ENCODE measurements at regions not wholly inside any gene's neighbourhood (a gene's known extent, or its start where the extent isn't known, plus 50 kb on each side); places are given as distances from the start of the nearest gene placed in this dataset.

DNA sequence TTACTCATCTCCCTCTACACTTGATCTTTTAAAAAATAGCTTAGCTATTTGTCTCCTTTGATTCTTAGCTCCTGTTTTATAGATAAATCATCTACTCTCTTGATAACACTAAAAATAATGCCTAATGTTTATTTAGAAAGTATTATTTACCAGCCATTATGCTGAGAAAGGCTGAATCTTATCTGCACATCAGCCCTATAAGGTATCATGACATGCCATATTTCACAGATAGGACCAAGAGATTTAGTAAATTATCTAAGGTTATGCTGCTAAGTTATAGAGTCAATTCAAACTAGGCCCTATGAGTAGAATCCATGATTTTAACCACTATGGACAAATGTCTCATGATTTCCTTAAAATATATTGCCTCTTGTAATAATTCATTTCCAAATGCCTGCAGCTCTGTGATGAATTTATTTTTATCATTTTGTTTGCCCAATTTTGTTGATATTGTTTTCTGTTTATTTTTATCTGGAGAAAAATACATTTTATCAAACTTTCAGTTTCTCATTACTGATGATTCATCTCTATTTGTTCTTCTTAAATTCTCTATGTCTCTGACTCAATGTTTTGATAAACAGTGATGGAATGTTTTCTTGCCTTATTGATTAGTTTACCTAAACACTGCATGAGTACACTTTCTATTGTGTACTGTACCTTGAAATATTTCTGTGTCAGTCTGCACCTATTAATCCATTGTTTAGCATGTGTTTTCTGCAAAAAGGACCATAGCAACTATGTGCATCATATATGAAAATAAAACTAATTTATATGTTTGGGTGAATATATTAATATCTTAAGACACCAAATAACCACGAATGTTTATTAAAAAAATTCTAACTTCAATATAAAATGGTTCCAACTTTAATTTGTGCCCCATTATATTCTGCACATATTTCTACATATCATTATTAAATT is 300.8 kb downstream of the CDH9 start:
- TF ChIP-seq, protein P1, sequence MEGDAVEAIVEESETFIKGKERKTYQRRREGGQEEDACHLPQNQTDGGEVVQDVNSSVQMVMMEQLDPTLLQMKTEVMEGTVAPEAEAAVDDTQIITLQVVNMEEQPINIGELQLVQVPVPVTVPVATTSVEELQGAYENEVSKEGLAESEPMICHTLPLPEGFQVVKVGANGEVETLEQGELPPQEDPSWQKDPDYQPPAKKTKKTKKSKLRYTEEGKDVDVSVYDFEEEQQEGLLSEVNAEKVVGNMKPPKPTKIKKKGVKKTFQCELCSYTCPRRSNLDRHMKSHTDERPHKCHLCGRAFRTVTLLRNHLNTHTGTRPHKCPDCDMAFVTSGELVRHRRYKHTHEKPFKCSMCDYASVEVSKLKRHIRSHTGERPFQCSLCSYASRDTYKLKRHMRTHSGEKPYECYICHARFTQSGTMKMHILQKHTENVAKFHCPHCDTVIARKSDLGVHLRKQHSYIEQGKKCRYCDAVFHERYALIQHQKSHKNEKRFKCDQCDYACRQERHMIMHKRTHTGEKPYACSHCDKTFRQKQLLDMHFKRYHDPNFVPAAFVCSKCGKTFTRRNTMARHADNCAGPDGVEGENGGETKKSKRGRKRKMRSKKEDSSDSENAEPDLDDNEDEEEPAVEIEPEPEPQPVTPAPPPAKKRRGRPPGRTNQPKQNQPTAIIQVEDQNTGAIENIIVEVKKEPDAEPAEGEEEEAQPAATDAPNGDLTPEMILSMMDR (IDR thresholded peaks at IDR 0.05; ENCODE audit: insufficient read depth, low read depth, low read length) = no peak
- TF ChIP-seq EZH2 (IDR thresholded peaks at IDR 0.05; ENCODE audit: insufficient read depth, low read length) = no peak

Measured in astrocyte (in vitro differentiated cells and primary cell).